ENCODE measurements at regions not wholly inside any gene's neighbourhood (a gene's known extent, or its start where the extent isn't known, plus 50 kb on each side); places are given as distances from the start of the nearest gene placed in this dataset.

DNA sequence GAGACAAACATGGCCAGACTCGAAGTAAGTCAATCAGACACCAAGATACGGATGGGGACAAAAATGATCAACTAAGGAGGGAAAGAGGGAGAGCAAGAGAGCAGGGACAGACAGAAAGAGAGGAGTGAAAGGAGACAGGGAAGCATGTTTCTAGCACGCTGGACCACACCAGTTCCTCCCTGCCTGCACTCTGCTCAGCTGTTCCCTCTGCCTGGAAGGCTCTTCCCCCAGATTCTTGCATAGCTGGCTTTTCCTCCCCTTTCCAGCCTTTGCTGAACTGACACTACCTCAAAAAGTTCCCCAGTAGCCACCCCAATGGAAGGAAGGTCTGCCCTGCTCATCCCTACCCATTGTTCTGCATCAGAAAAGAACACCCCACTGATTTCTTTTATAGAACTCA lies 185.9 kb downstream of the MAFB start:
- TF ChIP-seq, protein P1, sequence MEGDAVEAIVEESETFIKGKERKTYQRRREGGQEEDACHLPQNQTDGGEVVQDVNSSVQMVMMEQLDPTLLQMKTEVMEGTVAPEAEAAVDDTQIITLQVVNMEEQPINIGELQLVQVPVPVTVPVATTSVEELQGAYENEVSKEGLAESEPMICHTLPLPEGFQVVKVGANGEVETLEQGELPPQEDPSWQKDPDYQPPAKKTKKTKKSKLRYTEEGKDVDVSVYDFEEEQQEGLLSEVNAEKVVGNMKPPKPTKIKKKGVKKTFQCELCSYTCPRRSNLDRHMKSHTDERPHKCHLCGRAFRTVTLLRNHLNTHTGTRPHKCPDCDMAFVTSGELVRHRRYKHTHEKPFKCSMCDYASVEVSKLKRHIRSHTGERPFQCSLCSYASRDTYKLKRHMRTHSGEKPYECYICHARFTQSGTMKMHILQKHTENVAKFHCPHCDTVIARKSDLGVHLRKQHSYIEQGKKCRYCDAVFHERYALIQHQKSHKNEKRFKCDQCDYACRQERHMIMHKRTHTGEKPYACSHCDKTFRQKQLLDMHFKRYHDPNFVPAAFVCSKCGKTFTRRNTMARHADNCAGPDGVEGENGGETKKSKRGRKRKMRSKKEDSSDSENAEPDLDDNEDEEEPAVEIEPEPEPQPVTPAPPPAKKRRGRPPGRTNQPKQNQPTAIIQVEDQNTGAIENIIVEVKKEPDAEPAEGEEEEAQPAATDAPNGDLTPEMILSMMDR (IDR thresholded peaks at IDR 0.05), result no peak
- TF ChIP-seq POLR2A (IDR thresholded peaks at IDR 0.05) (no peak), EP300 (IDR thresholded peaks at IDR 0.05) (no peak)

Measured in stomach (tissue), 4 donors.